Hematopoietic multipotent progenitor cell treated with erythropoietin and hydrocortisone succinate and interleukin-3 and kit ligand, for 15 days (in vitro differentiated cells): ENCODE measurements at regions not wholly inside any gene's neighbourhood (a gene's known extent, or its start where the extent isn't known, plus 50 kb on each side); places are given as distances from the start of the nearest gene placed in this dataset.
"Not testable (repeated sequence)": the region's sequence is repeated elsewhere in the genome, so short reads cannot be mapped to it uniquely, and the experiment has no call there.

Source experiments
- DNase-seq: peaks from one replicate; pipeline ENCODE4 v3.0.0-alpha.2; 2015; ENCODE audit warnings: low spot score

DNA sequence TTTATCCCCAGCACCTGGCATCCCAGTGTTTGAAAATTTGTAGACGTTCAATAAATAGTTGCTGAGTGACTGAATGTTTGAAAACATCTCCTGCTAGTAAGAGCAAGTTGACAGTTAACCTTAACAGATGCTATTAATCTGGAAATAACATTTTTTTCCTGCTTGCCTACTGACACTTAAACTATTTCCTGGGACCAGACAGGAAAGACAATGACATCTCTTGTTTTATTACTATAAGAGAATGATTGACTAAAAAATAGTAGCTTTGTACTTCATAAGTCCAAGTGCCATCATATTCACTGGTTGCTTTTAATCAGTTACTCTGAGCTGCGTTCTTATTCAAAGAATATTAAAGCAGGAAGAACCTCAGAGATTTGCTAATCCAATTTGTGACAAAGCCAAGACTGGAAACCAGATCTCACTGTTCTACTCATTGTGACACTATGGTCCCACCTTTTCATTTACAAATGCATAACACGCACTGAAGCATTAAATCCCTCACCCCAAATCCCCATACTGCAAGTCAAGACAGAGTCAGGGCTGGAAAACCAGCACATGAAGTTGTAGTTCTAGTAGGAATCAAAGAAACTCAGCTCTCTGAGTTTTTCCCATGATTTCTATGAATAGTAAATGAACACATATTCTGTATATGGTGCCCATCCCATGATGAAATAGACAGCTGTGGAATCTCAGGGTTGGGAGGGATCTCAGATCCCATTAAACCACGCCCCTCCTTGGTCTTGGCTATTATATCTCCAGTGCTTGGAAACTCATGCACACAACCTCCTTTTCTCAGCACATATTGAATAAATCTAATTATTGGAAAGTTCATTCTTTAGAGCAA is 212.7 kb upstream of the P2RY1 start:
- no peak for DNase-seq

DNA sequence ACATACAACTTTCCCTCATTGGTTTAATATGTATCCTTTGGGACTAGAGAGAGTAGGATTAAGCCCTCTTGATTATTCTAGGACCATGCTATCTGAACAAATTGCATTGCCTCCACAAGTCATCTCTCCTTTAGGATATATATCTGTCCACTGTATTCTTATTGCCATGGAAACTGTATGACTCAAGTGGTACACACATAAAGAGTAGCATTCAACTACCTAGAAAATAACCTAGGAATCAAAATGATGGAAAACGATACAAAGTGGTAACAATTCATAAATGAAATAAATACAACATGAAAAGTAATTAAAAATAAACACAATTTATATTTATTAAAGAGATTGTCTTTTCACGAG is 212.1 kb upstream of the P2RY1 start:
- no peak for DNase-seq

DNA sequence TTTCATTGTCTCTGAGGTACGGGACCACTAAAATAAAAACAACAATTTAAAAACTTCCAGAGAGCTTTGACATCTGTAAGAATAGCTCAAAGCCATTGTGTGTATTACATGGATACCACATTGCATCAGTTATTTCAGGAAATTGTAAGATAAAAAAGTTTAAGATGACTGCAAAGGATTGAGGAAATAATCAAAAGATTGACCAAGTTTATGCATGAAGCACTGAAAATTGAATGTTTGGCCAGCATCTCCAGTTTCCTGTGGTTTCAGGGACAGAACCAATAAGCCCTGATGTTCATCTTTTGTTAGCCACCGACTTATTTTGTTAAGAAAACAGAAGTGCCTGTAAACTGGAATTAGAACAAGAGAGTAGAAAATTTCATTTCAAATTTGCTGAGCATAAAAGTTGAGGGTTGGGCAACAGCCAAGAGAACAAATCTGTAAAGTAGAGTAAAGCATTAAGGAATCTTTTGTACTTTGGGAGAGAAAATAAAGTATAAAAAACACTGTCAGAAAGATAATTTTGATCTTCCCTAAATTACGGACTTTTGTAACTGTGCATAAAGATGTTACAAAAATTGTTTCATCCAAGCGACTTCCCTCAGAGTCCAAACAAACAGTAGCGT is 211.5 kb upstream of the P2RY1 start:
- no peak for DNase-seq

DNA sequence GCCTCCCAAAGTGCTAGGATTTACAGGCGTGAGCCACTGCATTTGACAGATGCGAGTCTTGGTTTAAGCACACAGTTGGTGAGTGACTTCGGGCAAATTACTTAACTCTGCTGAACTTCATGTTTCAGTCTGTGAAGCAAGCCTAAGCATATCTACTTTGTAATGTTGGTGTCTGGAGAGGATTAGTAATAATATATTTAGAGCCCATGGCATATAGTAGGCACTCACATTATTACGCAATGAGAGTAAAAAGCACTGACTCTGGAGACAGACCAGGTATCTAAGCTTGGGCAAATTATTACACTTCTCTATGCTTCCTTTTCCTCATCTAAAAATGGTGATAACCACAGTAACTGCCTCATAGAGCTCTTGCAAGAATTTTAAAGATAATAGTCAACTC is 208.7 kb upstream of the P2RY1 start:
- DNase-seq = no peak

DNA sequence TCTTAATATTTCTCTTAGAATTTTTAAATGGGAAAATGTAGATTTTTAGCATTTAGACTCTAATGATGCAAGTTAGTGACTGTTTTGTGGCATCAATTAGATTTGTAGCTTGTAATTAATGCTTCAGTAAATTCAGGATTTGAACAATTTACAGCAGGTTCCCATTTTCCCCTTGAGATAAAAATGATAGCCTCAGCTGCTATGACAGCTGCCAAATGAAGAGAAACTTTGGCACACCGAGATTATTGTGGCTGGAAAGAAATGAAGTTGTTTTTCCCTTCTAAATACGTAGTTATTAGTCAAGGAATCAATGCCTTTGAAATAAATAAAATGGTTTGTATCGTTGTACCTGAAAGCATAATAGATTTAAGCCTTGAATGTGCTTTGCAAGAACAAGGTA is 206.4 kb upstream of the P2RY1 start:
- no peak for DNase-seq

DNA sequence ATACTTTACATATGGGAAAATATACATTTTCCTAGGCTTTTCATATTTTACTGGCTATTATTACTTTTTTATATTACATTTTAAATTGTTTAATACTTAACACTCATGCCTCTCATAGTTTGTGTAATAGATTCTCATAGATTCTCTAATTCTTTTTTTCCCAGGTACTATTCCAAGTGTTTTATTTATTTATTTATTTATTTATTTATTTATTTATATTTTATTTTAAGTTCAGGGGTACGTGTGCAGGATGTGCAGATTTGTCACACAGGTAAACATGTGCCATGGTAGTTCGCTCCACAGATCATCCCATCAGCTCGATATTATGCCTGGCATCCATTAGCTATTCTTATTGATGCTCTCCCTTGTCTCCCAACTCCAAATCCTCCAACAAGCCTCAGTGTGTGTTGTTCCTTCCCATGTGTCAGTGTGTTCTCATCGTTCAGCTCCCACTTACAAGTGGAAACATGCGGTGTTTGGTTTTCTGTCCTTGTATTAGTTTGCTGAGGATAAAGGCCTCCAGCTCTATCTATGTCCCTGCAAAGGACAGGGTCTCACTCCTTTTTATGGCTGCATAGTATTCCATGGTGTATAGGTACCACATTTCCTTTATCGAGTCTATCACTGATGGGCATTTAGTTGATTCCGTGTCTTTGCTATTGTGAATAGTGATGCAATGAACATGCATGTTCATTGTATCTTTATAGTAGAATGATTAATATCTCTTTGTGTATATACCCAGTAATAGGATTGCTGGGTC is 205.4 kb upstream of the P2RY1 start:
- no peak for DNase-seq

DNA sequence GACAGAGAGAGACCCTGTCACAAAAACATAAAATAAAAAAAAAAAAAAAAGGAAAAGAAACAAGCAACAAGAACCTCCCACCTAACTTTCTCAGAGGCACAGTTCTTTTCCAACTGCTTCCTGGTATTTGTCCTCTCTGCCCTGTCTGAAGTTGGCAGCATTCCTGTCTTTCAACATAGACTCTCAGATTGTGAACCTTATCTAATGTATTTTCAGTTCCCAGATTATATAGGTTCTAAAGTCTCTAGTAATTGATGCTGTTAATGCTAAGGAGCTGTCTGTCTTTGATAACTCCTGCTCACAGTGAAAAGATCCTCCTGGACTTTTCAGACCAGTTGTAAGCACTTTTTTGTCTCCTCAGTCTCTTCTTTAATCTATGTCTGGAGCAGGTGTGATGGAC is 199.5 kb upstream of the P2RY1 start:
- no peak for DNase-seq

DNA sequence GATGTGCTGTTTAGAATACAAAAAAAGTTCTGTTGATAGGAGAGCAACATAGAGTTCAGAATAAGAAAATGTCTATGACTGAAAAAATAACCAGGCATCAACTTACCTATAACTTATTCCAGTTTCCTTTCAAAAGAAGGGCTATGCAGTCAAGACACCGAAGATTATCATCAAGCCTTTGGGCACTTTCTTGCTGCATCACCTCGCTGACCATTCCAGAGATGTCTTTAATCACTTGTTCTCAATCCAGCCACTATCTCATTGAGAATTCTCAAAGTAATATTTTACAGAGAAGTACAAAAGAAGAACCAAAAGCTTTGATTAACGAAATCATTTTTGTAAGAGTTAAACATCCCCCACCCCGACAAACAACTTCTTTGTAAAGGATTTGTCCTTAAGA is 198.3 kb upstream of the P2RY1 start:
- no peak for DNase-seq

DNA sequence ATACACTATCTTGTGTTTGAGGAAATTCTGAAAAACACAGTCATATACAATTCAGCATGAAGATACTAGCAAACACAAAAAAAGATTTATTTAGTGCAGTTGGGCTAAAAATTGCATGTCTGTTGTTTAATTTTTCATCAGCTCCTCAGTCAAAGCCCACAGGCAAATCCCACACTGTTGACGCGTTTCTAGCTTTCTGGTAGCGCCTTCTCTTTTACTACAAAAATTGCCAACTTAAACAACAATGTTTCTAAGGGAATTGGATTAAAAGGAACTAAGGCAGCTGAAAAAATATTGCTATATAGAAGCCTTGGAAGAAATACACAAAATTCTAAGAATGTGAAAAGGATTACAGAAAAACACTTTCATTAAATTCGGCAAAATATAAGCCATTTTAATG is 196.7 kb upstream of the P2RY1 start:
- DNase-seq = no peak

DNA sequence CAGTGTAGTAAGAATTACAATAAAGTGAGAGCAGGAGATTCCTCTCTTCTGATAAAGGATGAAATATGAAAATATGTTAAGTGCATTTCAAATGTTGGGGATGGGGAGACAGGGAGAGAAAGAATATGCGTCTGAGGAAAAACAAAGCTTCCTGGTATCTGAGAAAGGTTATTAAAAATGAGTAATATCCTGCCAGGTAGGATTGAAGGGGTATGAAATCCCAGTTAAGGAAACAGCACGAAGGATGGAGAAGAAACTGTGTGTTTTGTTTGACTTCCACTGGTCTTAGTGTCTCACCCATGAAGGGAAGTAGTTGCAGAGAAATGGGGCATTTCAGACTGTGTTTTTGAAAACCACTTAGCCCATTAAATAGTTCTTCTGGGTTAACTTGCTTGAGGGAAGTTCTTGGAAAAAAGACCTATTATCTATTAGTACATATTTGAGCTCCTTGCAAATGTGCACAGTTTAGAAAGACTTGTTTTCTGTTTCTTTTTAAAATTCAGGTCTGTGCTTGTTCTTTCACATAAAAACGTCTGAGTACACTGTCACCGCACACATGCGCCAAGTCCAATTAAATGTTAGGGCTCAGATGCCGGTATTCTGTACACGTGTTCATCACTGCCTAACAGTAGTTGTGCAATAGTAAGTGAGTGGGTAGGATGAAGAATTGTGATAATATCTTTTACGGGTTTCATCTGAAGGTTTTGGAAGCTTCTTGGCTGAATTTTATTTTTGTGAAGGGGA is 196.1 kb upstream of the P2RY1 start:
- no peak for DNase-seq

DNA sequence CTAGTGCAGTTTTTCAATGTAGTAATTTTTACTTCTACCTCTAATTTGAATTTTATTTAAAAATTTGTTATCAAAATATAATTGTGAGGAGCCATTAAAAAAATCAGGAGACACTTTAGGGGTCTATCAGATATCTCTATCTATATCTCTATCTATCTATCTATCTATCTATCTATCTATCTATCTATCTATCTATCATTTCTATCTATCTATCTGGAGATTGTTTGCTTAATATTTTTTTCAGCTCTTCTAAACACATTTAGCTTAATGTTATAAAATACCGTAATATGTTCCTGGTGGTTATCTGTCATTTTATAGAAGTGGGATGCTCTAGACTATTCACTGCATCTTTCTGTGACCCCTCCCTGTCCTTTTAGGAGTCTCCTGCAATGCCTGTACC is 193.7 kb upstream of the P2RY1 start:
- no peak for DNase-seq

DNA sequence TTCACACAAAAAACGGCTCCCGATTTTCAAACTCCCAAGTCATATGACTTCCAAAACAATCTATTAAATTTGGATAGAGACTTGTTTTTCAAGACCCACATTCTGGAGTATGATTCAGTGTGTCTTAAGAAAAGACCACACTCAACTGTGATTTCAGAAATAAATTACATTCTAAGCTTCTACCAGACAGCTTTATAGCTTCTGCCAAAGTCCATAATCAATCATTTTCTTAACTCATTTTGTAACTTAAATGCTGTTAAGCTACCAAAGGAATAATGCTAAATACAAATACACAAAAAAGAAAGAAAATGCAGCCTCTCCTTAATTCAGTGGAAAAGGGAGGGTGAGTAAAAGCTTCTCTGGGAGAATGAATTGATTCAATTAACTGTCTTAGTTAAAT is 192.3 kb upstream of the P2RY1 start:
- no peak for DNase-seq

DNA sequence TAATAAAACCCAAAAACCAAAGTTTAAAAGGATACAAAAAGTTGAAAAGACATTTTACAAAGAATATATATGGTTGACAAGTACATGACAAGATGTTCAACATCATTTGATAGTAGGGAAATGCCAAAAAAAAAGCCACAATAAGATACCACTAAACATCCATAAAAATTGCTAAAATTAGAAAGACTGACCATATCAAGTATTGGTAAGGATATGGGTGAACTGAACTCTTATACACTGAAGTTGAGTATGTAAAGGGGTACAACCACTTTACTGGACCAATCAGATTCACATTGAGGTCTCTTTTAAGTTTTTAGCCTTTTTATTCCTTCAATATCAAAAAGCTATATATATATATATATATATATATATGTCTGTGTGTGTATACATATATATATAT is 190.5 kb upstream of the P2RY1 start:
- no peak for DNase-seq

DNA sequence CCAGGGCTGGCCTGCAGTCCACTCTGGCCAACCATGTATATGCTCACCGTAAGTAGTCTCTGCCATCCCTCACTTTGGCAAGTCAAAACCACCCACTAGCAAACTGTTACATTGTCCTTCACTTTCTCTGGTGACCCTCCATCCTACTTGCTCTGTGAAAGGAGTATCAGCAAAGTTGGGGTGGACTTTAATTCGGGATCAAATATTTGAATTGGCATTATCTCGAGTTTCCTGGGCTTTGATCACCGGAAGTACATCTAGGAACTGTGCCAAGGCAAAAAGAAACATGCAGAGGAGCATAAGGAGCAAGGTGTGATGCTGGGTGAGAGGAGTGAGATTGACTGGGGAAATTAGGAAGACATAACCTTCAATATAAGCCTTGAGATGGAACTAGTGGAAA is 188.9 kb upstream of the P2RY1 start:
- no peak for DNase-seq

DNA sequence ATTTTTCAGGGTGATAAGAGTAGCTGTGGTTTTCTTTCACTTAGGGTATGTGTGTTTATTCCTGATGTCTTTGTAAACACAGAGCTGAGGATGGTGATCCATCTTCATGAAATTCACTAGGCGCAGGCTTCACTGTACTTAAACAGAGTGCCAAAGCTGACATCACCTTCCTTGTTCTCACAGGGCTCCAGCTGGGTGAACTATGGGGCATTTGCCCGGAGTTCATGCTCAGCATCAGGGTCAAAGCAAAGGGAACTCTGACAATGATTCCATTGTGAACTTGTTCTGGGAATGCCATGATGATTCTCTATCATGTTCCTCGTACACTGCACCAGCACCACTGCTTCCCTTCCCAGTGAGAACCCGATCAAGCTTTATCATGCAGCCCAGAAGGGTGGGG is 184.8 kb upstream of the P2RY1 start:
- DNase-seq = no peak

DNA sequence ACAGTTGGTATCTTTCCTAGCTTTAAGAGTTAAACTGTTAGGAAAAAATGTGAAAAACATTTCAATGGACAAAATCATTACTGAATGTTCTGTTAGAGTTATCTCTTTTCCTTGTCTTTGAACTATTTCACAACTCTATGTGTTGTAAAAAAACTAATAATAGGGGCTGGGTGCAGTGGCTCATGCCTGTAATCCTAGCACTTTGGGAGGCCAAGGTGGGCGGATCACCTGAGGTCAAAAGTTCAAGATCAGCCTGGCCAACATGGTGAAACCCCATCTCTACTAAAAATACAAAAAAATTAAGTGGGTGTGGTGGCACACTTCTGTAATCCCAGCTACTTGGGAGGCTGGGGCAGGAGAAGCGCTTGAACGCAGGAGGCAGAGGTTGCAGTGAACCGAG is 184.0 kb upstream of the P2RY1 start:
- not testable (repeated sequence) for DNase-seq

DNA sequence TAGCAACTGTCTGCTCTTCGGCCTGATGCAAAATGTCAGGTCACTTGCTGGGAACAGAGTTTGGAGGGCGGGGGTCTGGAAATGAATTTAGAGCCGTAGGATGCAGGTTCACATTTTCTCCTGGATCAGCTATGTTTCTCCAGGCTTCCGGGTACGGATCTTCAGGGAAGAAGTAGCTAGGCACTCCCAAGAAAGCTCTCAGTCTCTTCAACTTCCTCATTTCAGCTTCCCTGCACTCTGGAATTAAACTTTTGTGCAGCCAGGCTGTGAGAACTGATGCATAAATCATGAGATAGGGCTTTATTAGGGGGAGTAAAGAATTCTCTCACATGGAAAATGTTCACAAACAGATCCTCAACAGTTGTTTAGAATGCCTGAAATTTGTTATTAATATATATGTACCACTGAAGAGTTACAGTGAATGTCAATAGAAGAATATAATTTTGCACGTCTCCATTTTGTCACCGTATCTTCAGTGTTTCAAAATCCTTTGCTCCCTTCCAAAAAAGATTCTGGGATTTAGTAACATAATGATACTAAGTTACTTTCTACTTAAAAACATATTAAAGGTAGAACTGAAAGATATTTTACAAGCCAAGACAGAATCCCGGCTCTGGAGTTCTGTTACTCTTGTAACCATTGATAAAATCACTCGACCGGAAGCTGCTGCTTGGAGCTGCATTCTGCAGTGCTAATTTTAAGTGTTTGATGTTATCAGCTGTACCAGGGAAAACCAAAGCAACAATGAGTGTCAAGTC is 178.5 kb upstream of the P2RY1 start:
- no peak for DNase-seq

DNA sequence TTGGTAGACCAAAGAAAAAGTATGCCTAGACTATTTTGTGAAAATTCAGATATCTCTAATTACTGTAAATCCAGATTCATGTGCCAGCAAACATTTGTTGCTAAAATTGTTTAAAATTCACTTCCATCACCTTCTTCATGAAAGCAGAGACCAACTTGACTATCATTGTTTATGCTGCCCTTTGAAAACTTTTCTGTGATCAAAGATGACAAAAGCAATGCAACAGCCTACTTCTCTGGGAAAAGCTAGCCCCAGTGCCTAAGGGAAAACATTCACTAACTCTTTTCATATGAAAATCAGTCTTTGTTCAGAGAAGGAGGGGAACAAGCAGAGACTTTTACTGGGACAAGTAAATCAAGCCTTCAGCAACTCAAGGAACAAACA is 178.0 kb upstream of the P2RY1 start:
- no peak for DNase-seq

DNA sequence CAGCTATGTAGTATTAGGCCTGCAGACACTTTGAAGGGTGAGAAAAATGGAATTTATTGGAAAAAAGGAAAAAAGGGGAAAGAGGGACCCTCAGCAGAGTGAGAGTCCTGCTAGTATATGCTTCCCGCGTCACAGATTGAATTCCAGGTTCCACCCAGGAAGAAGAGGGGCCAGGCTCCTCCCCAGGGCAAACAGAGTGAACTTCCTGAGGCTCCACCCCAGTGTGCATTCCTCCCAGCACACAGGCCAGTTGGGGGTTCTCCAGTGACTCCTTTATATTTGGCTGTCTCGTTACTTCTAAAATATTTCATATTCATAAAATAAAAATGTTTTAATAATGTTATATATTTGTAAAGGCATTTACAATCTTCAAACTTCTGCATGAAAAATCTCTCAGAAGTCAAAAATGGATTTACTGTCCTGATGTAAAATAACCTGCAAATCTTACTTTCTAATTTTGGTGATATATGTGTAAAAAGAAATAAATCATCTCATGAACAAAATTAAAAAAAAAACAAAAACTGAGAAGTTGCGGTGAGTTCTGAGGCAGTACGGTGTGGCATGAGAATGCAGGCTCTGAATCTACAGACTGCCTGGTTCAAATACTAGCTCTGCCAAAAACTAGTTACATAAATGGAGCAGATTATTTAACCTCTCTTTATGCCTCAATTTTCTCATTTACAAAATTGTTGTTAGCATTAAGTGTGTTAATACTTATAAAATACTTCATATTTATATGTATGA is 175.8 kb upstream of the P2RY1 start:
- DNase-seq = no peak

DNA sequence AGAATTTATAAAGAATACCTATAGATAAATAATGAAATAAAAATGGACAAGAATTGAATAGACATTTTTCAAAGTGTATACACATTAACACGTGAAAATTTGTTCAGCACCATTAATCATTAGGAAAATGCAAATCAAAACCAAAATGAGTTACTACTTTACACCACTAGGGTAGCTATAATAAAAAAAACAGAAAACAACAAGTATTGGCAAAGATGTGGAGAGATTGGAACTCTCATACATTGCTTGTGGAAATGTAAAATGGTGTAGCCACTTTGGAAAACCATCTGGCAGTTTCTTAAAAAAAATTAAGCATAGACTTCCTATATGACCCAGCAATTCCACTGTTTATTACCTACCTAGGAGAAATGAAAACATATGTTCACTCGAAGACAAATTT is 172.8 kb upstream of the P2RY1 start:
- no peak for DNase-seq

DNA sequence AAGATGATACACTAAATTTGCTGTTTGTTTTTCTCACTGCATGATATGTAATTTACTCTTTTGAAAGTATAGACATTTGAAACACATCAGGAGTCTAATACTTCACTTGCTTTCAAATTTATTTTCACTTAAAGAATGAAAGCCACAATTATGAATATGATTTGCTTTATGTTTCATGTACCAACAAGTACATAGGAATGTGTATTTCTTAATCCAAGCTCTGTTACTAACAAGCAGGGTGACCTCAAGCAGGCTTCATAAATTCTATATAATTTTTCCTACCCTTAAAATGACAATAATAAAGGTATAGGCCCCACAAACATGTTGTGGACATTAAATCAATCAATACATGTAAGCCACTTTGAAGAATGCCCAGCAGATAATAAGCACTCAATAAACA is 170.2 kb upstream of the P2RY1 start:
- no peak for DNase-seq
